GM20431 (cell line): ENCODE measurements at regions not wholly inside any gene's neighbourhood (a gene's known extent, or its start where the extent isn't known, plus 50 kb on each side); places are given as distances from the start of the nearest gene placed in this dataset.
"Not testable (repeated sequence)": the region's sequence is repeated elsewhere in the genome, so short reads cannot be mapped to it uniquely, and the experiment has no call there.

Experiments
- in situ Hi-C: fragments of 300-500 bp; cut with MseI, MboI; formaldehyde crosslinking; loops from one replicate; pipeline ENCODE4 v1.15.0; 2020; ENCODE audit warnings: low sequenced_read_pairs; ENCODE audit not compliant: unreplicated experiment

DNA sequence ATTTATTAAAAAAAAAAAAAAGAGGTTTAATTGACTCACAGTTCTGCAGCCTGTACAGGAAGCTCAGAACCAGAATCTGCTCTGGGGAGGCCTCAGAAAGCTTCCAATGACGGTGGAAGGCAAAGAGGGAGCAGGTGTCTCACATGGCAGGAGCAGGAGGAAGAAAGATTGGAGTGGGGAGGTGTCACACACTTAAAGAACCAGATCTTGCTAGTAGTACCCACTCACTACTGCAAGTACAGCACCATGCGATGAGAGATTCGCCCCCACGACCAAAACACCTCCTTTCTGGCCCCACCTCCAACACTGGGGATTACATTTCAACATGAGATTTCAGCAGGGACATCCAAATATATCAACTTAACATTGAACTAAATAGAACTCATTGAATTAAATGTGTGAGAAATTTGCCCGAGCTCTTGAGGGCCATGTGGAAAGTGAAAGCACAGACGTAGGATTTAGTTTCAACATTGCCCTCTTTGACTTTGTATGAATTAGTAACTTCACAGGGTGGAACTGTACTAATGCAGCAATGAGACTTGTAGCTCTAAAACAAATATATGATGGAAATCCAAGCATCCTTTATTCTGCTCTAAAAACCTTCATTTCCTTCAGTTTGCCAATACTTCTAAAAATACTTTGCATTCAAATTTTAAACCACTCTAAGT, 628.2 kb downstream of the FAM181B start:
- in situ Hi-C loops, result no loop called here

DNA sequence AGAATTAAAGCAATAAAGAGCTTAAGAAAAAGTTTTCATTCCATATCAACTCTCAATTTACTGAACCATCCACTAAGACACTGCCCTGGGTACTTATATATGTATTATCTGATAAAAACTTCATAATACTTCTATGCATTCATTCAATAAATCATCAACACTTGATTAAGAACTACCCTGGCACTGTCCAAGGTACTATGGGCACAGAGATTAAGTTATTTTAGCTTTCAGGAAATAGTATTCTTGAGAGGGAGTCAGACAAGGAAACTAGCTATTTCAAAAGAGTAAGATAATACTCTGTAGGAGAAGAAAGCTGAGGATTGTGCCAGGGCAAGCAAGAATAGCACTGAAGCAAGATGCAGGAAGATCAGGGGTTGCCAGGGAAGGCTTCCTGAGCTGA, 640.8 kb downstream of the FAM181B start:
- in situ Hi-C loops, result no loop called here

GRCh38 chr11:82089426-82089825, 644.2 kb downstream of the FAM181B start:
- in situ Hi-C loops, result no loop called here

DNA sequence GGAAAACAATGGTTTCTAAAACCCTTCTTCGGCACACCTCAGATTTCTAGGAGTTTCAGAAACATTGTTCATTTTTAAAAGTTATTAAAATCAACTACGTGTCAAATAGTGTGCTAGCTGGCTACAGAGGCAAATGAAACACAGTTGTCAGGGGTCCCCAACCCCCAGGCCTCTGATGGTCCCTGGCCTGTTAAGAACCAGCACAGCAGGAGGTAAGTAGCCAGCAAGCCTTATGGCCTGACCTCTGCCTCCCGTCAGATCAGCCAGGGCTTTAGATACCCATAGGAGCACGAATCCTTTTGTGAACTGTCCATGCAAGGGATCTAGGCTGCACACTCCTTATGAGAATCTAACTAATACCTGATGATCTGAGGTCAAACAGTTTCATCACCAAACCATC, 648.2 kb downstream of the FAM181B start:
- in situ Hi-C loops, result no loop called here

DNA sequence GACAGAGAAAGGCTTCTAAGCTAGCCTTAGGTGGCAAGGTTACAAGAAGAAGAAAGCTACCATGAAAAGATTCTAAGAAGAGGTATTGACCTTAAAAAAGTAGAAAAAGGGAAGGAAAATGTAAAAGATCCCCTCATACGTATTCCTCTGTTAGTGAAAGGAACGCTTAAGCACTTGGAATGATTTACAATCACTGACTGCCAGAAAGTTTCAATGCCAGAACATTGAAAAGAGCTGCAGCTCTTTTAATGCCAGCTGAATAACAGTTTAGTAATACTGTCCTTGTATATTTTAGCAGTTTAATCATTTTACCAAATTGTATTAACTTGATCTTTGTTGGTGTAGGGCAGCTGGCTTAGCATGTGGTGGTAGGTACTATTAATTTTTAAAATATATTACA, 650.7 kb downstream of the FAM181B start:
- in situ Hi-C loops, result no loop called here

- in situ Hi-C loops, result no loop called here
These were observed 653.5 kb downstream of the FAM181B start for GRCh38 chr11:82080160-82080559.

DNA sequence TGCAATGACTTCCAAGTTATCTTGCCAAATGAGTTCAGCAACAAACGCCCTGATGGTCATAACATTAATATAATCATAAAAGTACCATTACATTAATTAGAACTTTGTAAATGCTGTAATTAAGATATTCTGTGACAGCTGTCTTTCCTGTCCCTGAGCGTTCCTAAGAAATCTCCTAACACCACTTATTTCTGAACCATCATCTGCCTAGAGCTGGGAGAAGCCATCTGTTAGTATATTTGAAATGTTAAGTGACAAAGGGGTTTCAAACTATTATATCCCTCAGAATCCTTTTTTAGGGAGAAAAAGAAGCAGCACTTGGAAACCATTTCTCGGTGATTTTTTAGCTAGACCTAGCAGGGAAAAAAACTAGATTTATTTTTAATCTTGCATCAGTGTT, 657.5 kb downstream of the FAM181B start:
- in situ Hi-C loops, result no loop called here

GRCh38 chr11:82059505-82059904, 674.2 kb downstream of the FAM181B start:
- in situ Hi-C loops, result no loop called here

DNA sequence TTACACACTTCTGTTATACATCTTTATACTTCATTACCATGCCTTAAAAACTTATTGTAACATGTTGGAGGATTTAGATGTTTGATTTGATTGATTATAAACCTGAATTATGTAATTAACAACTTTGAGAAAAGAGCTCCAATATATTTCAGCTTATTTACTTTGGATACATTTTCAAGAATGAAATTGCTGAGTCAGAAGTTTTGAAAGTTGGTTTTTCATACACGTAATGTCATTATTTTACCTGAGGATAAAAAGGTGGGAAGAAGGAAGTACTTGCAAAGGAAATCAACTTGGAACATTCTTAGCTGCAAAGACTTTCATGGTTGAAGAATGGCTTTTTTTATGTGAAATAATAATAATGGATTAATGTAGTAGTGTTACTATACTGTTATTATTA, 677.2 kb downstream of the FAM181B start:
- in situ Hi-C loops, result no loop called here

GRCh38 chr11:82049199-82049598, 684.5 kb downstream of the FAM181B start:
- in situ Hi-C loops, result no loop called here

DNA sequence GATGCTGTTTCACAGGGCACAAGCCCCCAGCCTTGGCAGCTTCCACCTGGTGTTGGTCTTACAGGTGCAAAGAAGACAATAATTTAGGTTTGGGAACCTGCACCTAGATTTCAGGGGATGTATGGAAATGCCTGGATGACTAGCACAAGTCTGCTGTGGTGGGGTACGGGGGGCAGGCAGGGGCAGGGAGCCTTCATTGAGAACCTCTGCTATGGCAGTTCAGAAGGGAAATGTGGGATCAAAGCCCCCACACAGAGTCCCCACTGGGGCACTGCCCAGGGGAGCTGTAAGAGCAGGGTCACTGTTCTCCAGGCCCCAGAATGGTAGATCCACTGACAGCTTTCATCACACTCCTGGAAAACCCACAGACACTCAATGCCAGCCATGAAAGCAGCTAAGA, 686.5 kb downstream of the FAM181B start:
- in situ Hi-C loops, result no loop called here

GRCh38 chr11:82046778-82047177, 686.9 kb downstream of the FAM181B start:
- in situ Hi-C loops, result no loop called here

- in situ Hi-C loops, result no loop called here
These were observed 687.8 kb downstream of the FAM181B start for GRCh38 chr11:82045748-82046457.

DNA sequence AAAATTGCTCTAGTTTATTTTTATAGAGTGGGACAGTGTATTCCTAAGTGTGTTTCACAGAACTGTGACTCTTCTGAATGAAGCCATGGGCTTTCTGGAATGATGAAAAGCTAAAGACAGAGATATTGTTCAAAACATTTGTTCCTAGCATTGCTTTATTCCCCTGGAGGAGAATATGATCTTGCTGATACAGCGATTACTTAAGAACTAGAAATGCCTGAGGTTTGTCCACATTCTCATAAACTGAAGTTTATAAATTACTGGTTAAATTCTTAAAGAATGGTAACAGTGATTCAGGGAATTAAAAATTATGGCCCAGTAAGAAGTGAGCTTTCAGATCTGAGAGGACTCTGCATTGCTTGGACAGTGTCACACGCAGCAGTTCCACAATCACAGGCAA, 690.3 kb downstream of the FAM181B start:
- in situ Hi-C loops, result no loop called here

DNA sequence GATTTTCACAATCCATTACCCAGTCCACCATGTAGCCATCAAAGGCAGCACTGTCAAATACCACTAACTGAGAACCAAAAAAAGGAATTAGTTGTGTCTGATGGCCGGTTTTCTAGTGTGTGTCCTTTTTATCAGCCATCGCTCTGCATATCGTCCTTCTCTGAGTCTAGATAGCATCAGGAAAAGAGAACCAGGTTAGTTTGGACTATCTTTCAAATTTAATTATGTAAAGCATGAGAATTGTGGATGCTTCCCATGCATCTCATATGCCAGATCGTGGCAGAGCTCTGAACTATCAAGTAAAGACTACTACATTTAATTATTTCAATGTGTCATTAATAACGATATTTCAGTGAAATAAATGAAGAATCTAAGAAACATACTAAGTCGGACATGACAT, 691.9 kb downstream of the FAM181B start:
- in situ Hi-C loops, result no loop called here

GRCh38 chr11:82038154-82038553, 695.5 kb downstream of the FAM181B start:
- in situ Hi-C loops, result no loop called here

- in situ Hi-C loops, result no loop called here
These were observed 699.1 kb downstream of the FAM181B start for GRCh38 chr11:82034527-82034926.

DNA sequence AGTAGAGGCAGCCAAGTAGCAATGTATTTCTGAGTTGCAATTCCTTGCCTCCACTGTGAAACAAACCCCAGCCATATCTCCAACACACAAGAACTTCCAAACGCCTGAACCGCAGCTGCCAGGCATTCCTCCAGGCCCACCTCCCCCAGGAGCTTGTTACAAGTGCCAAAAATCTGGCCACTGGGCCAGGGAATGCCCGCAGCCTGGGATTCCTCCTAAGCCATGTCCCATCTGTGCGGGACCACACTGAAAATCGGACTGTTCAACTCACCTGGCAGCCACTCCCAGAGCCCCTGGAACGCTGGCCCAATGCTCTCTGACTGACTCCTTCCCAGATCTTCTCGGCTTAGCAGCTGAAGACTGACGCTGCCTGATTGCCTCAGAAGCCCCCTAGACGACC, 706.3 kb downstream of the FAM181B start:
- in situ Hi-C loops, result not testable (repeated sequence)

GRCh38 chr11:82024760-82025159, 708.9 kb downstream of the FAM181B start:
- in situ Hi-C loops, result no loop called here

- in situ Hi-C loops, result no loop called here
These were observed 721.4 kb downstream of the FAM181B start for GRCh38 chr11:82012276-82012675.

DNA sequence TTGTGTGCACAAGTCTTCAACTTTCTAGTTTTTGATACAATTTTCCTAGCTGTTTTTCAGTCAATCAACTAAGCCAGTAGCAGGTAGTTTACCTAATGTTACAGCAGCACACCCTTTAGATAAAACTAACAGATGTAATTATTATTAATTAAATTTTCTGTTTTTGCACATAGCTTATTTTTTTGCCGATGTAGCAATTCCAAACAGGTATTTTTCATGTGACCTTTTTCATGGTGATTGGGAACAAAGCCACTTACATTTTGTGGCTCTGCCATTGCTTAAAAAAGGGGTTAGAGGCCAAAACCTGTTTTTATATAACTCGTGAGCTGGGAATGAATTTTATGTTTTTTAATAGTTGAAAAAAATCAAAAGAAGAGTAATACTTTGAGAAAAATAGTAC, 724.5 kb downstream of the FAM181B start:
- in situ Hi-C loops, result no loop called here

DNA sequence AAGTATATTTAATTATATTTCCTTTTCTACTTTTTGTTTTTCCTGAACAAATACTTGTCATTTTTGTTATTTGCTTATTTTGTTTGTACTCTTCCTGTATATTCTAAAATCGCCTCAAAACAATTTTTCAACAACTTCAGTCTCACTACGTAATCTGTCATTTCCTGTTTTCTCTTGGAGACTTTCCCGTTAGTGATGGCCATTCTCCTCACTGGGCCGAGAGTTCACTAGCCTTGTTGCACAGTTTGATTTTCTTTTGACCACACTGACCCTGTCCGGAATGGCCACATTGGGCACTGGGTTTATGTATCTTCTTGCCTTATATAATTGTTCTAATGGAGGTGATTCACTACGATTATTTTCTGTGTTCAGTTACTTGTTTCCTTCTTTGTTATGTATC, 726.1 kb downstream of the FAM181B start:
- in situ Hi-C loops, result no loop called here
